Left lung (tissue), 4 donors: ENCODE measurements at regions not wholly inside any gene's neighbourhood (a gene's known extent, or its start where the extent isn't known, plus 50 kb on each side); places are given as distances from the start of the nearest gene placed in this dataset.

Source experiments
- ATAC-seq: fragments of 200-7000 bp; cut with Tn5 transposase; one replicate; pipeline ENCODE4 v1.9.1; 2020; ENCODE audit warnings: moderate library complexity
- DNase-seq, 4 donors: peaks; one replicate each; pipeline ENCODE4 v3.0.0-alpha.2; 2013 to 2020
- H3K27ac ChIP-seq, 2 donors: fragments of 200-600 bp; sonication (generic) in 1 of 2; one replicate each; pipeline versions ENCODE4 v1.5.0 to v1.8.0; 2020 to 2021
- H3K27me3 ChIP-seq, 2 donors: fragments of 200-600 bp; sonication (generic) in 1 of 2; one replicate each; pipeline versions ENCODE4 v1.5.0 to v1.8.0; 2020 to 2021
- H3K36me3 ChIP-seq, 2 donors: fragments of 200-600 bp; sonication (generic) in 1 of 2; one replicate each; pipeline versions ENCODE4 v1.5.0 to v1.8.0; 2020 to 2021
- H3K4me1 ChIP-seq, 2 donors: fragments of 200-600 bp; one replicate each; pipeline ENCODE4 v1.8.0; 2021
- H3K4me3 ChIP-seq, 2 donors: fragments of 200-600 bp; sonication (generic) in 1 of 2; one replicate each; pipeline versions ENCODE4 v1.5.0 to v1.8.0; 2020 to 2021; ENCODE audit warnings: mild to moderate bottlenecking in 1 of 2
- H3K9me3 ChIP-seq, 2 donors: fragments of 200-600 bp; sonication (generic) in 1 of 2; one replicate each; pipeline versions ENCODE4 v1.5.0 to v1.8.0; 2020 to 2021
- intact Hi-C, 2 donors: fragments of 100-400 bp; cut with DNase I; formaldehyde crosslinking; loops; one replicate each; pipeline versions ENCODE4 v1.11.2 to v1.14.2; 2022
- TF ChIP-seq, protein P1 (sequence below), 2 donors: fragments of 200-600 bp; sonication (generic) in 1 of 2; IDR thresholded peaks; one replicate each; pipeline versions ENCODE4 v1.5.0 to v1.8.0; 2021; ENCODE audit warnings: antibody characterized with exemption in 2 of 2
- donor health status: DM: no; HTN: yes; CAD: no.
- donor health status: DM: no; HTN: no; CAD: no.

DNA sequence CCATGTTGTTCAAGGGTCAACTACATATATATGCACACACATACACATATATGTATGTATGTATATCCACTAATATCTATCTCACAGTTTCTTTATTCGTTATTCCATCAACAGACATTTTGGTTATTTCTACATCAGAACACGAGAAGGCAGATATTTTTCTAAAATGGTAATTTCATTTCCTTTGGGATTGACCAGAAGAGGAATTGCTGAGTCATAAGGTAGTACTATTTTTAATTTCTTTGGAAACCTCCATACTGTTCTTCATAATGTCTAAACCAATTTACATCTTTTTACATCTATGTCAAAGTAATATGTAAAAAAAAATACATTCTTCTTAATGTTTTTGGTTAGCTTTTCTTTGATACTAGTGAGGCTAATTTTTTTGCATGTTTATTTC is 630.7 kb upstream of the GCFC2 start:
- Histone ChIP-seq H3K36me3 (no peaks in the 10 kb centered on the region), H3K9me3 (no peaks in the 10 kb centered on the region), H3K4me3 (no peak overlapping the region), H3K27me3 (no peaks in the 10 kb centered on the region), H3K4me1 (no peaks in the 10 kb centered on the region), H3K27ac (no peak overlapping the region)
- no peak for DNase-seq
- intact Hi-C loops, result no loop called here
- ATAC-seq, result no peak
- TF ChIP-seq, protein P1, sequence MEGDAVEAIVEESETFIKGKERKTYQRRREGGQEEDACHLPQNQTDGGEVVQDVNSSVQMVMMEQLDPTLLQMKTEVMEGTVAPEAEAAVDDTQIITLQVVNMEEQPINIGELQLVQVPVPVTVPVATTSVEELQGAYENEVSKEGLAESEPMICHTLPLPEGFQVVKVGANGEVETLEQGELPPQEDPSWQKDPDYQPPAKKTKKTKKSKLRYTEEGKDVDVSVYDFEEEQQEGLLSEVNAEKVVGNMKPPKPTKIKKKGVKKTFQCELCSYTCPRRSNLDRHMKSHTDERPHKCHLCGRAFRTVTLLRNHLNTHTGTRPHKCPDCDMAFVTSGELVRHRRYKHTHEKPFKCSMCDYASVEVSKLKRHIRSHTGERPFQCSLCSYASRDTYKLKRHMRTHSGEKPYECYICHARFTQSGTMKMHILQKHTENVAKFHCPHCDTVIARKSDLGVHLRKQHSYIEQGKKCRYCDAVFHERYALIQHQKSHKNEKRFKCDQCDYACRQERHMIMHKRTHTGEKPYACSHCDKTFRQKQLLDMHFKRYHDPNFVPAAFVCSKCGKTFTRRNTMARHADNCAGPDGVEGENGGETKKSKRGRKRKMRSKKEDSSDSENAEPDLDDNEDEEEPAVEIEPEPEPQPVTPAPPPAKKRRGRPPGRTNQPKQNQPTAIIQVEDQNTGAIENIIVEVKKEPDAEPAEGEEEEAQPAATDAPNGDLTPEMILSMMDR (IDR thresholded peaks at IDR 0.05), result no peak

DNA sequence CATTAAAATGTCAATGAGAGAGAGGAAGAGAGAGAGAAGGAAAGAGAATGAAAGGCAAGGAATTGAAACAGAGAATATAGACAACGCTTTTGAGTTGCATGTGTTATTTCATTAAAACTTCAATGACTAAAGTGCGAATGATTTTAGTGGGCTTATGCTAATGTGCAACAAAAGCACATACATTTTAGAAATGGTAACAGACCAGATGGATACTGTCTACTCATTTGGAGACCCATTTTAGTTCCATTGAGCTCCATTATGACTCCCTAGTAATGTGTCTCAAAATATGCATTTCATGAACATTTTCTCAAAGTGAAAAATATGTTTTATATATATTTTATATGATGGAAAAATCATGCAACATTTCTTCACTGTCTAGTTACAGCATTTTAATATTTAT is 622.2 kb upstream of the GCFC2 start:
- no peaks in the 10 kb centered on the region for H3K36me3 ChIP-seq
- intact Hi-C loops, result no loop called here
- no peaks in the 10 kb centered on the region for H3K27me3 ChIP-seq
- H3K4me3 ChIP-seq, result no peak overlapping the region
- H3K27ac ChIP-seq, result no peak overlapping the region
- DNase-seq (no peak), ATAC-seq (no peak)
- TF ChIP-seq, protein P1 (IDR thresholded peaks at IDR 0.05), result no peak
- H3K4me1 ChIP-seq, result no peaks in the 10 kb centered on the region
- no peaks in the 10 kb centered on the region for H3K9me3 ChIP-seq

DNA sequence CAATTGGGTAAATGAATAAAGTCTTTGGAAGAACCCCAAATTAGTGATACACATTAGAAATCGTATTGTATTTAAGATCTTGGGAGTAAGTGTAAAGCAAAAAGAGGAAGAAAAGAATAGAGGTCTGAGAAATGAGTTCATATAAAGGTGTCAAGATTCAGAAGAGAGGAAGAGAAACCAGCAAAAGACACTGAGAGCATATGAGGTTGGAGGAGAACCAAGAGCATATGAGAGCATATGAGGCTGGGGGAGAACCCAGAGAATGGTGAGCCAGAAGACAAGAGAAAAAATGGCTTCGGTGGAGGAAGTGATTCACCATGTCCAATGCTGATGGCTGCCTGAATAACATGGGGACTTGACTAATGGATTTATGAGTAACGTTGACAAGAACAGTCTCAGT is 620.1 kb upstream of the GCFC2 start:
- H3K27ac ChIP-seq, result no peak overlapping the region
- H3K27me3 ChIP-seq, result no peaks in the 10 kb centered on the region
- DNase-seq (no peak), ATAC-seq (no peak)
- no peaks in the 10 kb centered on the region for H3K9me3 ChIP-seq
- H3K36me3 ChIP-seq, result no peaks in the 10 kb centered on the region
- intact Hi-C loops, result no loop called here
- H3K4me3 ChIP-seq, result no peak overlapping the region
- TF ChIP-seq, protein P1 (IDR thresholded peaks at IDR 0.05), result no peak
- no peaks in the 10 kb centered on the region for H3K4me1 ChIP-seq

DNA sequence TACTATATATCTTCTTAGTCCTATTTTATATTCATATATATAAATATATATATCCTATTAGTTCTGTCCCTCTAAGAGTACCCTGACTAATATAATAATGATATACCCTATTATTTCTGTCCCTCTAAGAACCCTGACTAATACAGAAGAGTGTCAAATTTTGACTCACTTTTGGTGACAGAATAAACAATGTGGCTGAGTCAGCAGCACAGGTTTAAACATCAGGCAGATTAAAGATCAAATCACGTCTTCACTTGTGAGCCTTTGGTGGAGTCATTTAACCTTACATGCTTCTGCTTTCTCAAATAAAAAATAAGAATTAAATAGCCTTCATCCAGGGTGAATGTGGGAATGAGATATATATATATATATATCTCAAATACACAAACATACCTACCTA is 615.9 kb upstream of the GCFC2 start:
- H3K27me3 ChIP-seq, result no peaks in the 10 kb centered on the region
- no peaks in the 10 kb centered on the region for H3K4me1 ChIP-seq
- H3K9me3 ChIP-seq, result no peaks in the 10 kb centered on the region
- intact Hi-C loops, result no loop called here
- no peaks in the 10 kb centered on the region for H3K36me3 ChIP-seq
- no peak overlapping the region for H3K4me3 ChIP-seq
- no peak for ATAC-seq
- H3K27ac ChIP-seq, result no peak overlapping the region
- no peak for DNase-seq
- TF ChIP-seq, protein P1 (IDR thresholded peaks at IDR 0.05), result no peak

DNA sequence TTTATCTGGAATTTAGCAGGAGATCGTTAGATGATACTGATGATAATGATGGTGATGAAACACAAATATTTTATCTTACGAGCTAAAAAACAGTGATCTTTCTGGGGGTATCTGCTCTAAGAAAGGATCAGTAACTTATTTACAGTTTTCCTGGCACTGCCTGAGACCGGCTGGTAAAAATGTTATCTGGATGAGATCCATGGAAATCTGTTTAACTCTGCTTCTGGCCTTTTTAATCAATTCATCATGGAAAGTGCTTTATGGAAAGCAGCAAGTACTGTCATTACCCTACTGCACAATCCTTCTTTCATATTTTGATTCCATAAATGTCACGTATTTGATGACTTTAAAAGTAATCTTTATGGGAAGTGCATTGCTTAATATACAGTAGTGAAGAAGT is 612.7 kb upstream of the GCFC2 start:
- Histone ChIP-seq H3K9me3 (no peaks in the 10 kb centered on the region), H3K4me3 (no peak overlapping the region), H3K4me1 (no peaks in the 10 kb centered on the region), H3K36me3 (no peaks in the 10 kb centered on the region), H3K27ac (no peak overlapping the region), H3K27me3 (no peaks in the 10 kb centered on the region)
- intact Hi-C loops, result no loop called here
- ATAC-seq (no peak), DNase-seq (no peak)
- TF ChIP-seq, protein P1 (IDR thresholded peaks at IDR 0.05), result no peak
